Brain microvascular endothelial cell (primary cell): ENCODE measurements at regions not wholly inside any gene's neighbourhood (a gene's known extent, or its start where the extent isn't known, plus 50 kb on each side); places are given as distances from the start of the nearest gene placed in this dataset.
A peak's percentile ranks its signal among the peaks of the same experiment; 100 is the strongest.

Source experiments
- DNase-seq: peaks from one replicate; pipeline ENCODE4 v3.0.0-alpha.2; 2020
- H3K27ac ChIP-seq: fragments of 250-450 bp; sonication (Bioruptor Pico); 2 replicates; pipeline ENCODE4 v1.5.1; 2020; ENCODE audit warnings: mild to moderate bottlenecking, moderate library complexity
- H3K27me3 ChIP-seq: fragments of 250-450 bp; sonication (Bioruptor Pico); replicated peaks from 2 replicates; pipeline ENCODE4 v1.5.1; 2020; ENCODE audit warnings: mild to moderate bottlenecking
- H3K36me3 ChIP-seq: fragments of 250-450 bp; sonication (Bioruptor Pico); replicated peaks from 2 replicates; pipeline ENCODE4 v1.5.1; 2020; ENCODE audit warnings: mild to moderate bottlenecking
- H3K4me3 ChIP-seq: 2 replicates; pipeline ENCODE4 v1.5.1; 2011; ENCODE audit warnings: low read depth, mild to moderate bottlenecking, control low read depth, low read length, moderate library complexity
- CTCF ChIP-seq: IDR thresholded peaks from 2 replicates; pipeline ENCODE4 v1.5.1; 2011; ENCODE audit warnings: low read depth, mild to moderate bottlenecking, moderate library complexity, low read length, control low read depth, inconsistent platforms; ENCODE audit errors: missing control alignments
- in situ Hi-C: cut with HindIII; loops from 2 replicates; pipeline ENCODE4 v1.10.0; 2017; ENCODE audit warnings: low sequenced_read_pairs, low pct_ligation_motif_present

- in situ Hi-C loops: no loop called here
- no peaks in the 10 kb centered on the region for H3K36me3 ChIP-seq
- no peak overlapping the region for H3K27ac ChIP-seq
- no peak for DNase-seq
- TF ChIP-seq CTCF: no peak
- no peaks in the 10 kb centered on the region for H3K27me3 ChIP-seq
- H3K4me3 ChIP-seq: no peak overlapping the region
These were observed 96.6 kb upstream of the FOXP4 start for GRCh38 chr6:41449399-41450245.

- in situ Hi-C loops: no loop called here
- Histone ChIP-seq H3K27ac (no peak overlapping the region), H3K27me3 (peaks cover 7% of the 10 kb centered on the region), H3K4me3 (no peak overlapping the region), H3K36me3 (no peaks in the 10 kb centered on the region)
- DNase-seq: no peak
- TF ChIP-seq CTCF: no peak
These were observed 95.6 kb upstream of the FOXP4 start for GRCh38 chr6:41450581-41450980.

- no peak overlapping the region for H3K4me3 ChIP-seq
- no peak for DNase-seq
- H3K27me3 ChIP-seq: peaks cover 8% of the 10 kb centered on the region
- H3K36me3 ChIP-seq: no peaks in the 10 kb centered on the region
- in situ Hi-C loops: no loop called here
- TF ChIP-seq CTCF: peak; percentile 48
- H3K27ac ChIP-seq: no peak overlapping the region
These were observed 95.1 kb upstream of the FOXP4 start for GRCh38 chr6:41451039-41451438.

GRCh38 chr6:41451515-41452163 lies 94.5 kb upstream of the FOXP4 start:
- no peak for DNase-seq
- in situ Hi-C loops: no loop called here
- Histone ChIP-seq H3K27ac (no peak overlapping the region), H3K4me3 (no peak overlapping the region), H3K36me3 (no peaks in the 10 kb centered on the region), H3K27me3 (peaks cover 8% of the 10 kb centered on the region)
- no peak for TF ChIP-seq CTCF

GRCh38 chr6:41452763-41453162 lies 93.4 kb upstream of the FOXP4 start:
- no peaks in the 10 kb centered on the region for H3K36me3 ChIP-seq
- no peak for DNase-seq
- in situ Hi-C loops: no loop called here
- H3K4me3 ChIP-seq: no peak overlapping the region
- H3K27ac ChIP-seq: no peak overlapping the region
- peaks cover 8% of the 10 kb centered on the region for H3K27me3 ChIP-seq
- no peak for TF ChIP-seq CTCF
